GM19455 (cell line): ENCODE measurements at regions not wholly inside any gene's neighbourhood (a gene's known extent, or its start where the extent isn't known, plus 50 kb on each side); places are given as distances from the start of the nearest gene placed in this dataset.

Experiments used
- ATAC-seq: cut with Tn5 transposase; IDR thresholded peaks from one replicate; pipeline ENCODE4 v1.9.1; 2021; ENCODE audit not compliant: unreplicated experiment

DNA sequence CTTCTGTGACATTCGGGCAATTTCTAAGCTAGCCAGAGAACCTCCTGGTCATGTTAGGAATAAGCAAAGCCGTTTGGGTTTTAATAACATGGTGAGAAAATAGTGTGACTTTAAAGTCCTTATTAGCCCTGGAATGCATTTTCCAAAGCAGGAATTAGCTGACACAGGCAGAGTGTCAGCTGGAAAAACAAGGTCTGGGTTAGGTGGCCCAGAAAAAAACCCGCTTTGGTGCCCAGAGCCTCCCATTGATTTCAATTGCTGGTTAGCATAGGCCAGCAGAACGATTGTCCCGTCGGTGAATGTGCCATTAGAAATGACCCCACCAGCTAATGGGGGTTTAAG lies 62.1 kb upstream of the CPEB4 start:
- no peak for ATAC-seq

DNA sequence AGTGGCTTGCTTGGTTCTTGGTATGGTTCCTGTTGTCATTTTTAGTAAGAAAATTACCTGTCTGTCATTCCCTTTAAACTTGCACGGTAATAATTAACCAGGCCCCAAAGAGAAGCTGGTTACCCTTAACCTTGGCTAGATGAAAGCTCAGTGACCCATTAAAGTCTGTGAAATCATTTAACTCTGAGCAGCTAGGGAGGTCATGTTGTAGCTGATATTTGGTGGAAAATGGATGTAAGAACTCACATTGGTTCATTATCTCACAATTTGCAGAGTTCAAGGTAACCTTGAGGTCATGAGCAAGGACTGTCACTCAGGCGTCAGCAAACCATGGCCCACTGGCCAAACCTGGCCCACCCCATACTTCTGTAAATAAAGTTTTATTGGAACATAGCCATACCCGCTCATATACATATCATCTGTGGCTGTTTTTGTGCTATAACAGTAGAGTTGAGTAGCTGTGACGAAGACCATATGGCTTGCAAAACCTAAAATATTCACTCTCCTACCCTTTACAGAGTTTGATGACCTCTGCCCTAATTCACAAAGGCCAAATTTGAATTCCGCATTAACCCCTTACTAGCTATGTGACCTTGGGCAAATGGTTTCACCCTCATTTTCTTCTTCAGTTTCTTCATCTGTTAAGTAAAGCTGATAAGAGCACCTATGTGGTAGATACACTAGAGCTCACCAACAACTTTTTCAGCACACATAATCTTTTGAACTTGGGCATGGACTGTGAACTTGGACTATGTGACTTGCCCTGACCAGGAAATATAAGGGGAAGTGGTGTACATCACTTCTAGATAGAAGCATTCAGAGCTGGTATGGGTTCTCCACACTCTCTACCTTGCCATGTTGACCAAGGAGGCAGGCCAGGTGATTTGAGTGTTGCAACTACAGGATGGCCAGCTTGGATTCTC lies 61.5 kb upstream of the CPEB4 start:
- no peak for ATAC-seq

DNA sequence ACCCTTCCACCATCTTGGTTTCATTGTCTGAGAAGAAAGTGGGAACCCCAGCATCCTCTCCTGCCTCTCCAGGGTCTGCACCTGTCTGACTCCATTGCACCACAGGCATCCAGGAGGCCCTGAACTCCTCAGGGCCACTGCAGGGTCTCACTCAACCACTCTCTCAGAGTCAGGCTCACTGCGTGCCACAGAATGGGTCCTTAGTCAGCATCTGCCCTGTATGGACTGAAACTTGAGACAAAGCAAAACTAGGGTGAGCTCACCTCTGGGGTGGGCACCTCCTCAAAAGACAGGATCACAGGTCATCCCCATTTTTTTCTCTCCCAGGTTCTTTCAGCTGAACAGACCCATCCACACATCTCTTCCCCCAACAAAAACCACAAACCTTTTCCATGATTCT lies 59.2 kb upstream of the CPEB4 start:
- no peak for ATAC-seq

DNA sequence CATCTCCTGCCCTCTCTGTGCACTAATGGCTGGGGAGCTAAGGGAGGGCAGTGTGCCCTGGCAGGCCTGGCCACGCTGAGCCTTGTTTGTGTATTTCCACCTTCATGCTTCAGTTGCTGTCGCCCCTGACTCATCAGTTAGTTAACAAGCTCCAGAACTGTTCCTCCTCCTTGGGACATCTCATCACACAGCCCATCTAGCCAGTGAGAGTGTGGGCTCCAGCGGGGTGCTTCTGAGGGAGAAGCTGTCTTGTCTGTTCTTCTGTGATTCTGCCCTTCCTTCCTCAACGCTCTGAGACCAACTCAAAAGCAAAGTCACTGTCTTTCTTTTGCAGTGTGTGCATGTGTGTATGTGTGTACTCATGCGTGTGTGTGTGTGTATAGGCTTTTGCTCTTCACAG lies 58.3 kb upstream of the CPEB4 start:
- no peak for ATAC-seq

DNA sequence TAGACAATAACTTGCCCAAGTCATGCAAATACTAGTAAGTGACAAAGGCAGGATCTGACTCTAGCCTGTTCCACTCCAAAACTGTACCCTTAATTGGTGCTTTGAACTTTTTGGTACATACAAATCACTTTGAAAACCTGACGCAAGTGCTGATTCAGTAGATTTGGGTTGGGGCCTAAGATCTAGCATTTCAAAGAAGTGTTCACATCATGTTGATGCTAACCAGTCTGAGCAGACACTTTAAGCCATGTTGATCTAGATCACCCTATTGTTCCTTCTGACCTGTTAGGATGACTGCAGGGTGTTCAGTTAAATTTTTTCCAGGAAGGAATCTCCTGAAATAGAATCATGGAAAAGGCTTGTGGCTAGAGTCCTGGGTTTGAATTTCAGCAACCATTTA lies 57.7 kb upstream of the CPEB4 start:
- no peak for ATAC-seq

DNA sequence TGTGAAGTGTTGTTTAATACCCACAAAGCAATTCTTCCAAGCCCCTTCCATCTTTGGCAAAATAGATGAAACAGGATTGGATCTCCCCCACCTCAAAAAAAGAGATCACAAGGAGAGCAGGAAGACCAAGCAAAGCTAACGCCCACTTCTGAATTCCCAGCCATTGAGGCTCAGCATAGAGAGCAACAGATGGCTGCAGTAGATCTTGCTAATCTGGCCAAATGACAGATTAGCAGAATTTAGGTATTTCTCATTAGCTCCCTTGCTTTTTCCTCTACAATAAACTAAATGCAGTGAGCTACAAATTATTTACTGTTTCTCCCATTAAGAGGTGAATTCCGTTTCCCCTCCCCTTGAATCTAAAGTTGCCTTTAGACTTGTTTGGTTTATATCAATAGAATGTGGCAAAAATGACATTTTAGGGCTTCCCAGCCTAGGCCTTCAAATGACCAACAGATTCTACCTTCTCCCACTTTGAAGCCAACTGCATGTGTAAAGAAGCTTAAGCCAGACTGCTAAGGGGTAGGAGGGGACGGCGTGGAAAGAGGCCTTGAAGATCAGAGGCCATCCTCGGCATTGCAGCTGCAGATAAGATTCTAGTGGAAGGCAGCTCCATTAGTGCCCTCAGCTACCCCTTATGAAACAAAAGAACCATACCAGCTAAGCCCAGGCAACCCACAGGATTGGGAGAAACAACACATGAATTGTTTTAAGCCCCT lies 56.8 kb upstream of the CPEB4 start:
- no peak for ATAC-seq

DNA sequence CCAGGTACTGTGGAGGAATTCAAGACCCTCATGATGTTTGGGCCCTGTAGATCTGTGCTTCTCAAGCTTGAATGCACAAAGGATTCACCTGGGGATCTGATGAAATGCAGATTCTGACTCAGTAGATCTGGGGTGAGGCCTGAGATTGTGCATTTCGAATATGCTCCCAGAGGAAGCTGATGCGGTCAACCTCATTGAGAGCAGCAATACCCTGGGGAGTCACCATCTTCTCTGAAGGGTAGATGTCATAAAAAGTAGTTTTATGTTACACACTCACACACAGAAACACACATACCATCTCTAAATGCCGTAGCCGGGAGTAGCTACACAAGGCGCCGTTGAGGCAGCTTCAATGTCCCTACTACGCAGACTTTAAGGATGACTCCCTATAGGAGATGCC lies 55.8 kb upstream of the CPEB4 start:
- ATAC-seq: no peak

DNA sequence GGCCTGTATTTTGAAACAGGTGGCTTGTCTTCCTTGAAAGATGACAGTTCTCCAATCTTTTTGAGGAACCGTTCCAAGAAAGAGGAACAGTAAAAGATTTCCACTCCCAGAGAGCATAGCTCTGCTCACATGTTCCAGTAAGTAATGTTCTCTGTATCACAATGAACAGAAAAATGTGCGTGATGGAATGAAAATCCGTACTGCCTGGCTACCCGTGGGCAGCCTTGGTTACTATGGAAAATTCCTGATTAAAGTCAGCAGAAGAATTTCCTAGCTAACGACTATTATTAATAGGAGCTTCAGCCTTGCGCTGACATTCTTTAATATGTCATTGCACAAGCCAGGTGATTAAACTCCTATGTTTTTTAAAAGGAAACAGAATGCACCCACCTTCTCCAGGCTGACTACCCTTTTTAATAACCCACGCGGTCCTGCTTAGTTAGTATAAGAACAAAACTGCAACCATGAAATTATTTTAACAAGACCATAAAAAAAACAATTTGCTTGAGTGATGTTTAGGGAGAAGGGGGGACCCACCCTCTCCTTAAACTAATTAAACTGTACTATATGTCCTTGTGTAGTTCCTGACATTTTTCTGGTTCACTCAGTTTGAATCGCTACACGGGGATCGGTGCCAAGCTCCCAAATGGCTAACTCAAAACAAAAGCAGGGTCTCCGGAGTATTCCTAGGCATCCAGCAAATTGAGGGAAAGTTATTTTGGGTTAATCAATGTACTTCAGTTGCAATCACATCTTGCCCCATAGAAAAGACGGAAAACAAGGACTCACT lies 54.8 kb upstream of the CPEB4 start:
- ATAC-seq: no peak

DNA sequence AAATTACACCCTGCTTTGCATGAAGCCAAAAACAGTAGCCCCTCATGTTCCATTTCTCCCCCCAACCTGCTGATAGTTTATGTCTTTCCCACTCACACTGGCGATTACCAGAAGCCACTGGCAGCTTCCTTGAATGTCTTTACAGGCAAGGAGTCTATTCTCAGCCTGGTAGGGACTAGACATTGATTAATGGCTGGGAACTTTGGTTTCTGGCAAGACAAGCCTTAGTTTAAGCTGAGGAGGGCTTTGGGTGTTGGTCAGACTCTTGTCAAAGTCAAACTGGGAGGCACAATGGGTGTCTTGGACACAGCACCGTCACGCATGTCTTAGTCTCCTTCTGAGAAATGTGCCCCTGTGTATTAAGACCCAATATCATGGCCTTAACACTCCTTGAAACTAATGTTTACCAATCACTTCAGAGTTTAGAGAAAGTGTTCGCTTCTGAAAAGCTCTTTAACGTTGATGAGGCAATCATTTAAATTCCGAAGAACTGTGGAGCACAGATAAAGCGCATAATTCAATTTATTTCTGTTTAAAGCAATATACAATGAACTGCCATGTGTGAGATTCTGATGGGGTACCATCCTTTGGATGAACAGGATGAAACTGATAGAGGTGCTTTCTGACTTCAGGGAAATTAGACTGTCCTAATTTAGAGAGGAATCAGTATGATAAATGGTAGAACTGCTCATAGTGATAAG lies 53.9 kb upstream of the CPEB4 start:
- no peak for ATAC-seq

DNA sequence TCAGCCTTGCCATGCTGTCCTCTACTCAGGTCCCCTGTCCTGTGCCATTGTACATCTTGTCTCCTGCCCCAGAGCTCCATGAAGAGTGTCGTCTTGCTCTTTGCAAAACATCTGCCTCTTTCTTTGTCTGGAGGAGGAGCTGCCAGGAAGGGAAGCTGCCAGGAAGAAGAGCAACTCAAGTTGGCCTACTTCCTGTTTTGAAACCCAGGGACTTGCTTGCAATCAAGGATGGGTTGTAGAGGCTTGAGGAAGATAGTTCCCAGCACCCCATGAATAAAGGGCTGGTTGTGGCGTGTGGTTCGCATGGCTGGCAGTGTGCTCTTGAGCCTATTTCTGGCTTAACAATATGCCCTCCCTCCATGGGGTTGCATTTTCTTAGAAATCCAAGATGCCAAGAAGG lies 53.0 kb upstream of the CPEB4 start:
- ATAC-seq: no peak

DNA sequence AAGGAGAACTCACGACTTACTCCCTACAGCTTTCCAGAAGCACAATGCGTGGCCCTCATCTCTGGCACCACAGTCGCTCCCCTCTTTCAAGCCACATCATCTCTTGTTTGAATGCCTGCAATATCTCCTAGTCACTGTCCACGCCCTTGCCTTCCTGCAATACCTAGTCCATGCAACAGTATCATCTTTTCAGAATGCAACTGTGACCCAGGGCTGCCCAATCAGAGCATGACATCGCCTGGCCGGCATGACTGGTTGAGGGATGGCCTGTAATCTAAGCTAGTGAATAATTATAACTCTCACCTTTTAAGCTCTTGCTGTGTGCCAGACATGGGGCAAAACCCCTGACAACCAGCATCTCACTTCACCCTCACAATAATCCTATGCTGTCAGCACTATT lies 52.5 kb upstream of the CPEB4 start:
- no peak for ATAC-seq

DNA sequence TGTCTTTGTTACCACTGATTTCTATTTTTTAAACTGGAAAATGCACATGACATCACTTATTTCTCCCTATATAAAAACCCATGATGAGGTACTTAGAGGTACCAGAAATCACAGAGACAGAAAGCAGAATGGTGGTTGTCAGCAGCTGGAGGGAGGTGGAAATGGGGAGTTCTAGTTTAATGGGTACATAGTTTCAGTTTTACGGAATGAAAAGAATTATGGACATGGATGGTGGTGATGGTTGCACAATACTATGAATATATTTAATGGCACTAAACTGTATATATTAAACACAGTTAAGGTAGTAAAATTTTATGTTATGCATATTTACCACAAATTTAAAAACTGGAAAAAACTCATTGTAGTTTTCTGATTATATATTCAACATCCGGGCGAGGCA lies 50.5 kb upstream of the CPEB4 start:
- no peak for ATAC-seq
